H1 (cell line): ENCODE measurements at regions not wholly inside any gene's neighbourhood (a gene's known extent, or its start where the extent isn't known, plus 50 kb on each side); places are given as distances from the start of the nearest gene placed in this dataset.

ENCODE experiments used
- EP300 ChIP-seq, 2 experiments: IDR thresholded peaks; 1 replicate in 1 of 2; 2 replicates in 1 of 2; pipeline ENCODE4 v1.6.1; 2011 to 2012; ENCODE audit warnings: low read depth in 2 of 2, low read length in 2 of 2, mild to moderate bottlenecking in 2 of 2, borderline replicate concordance in 1 of 2, inconsistent platforms in 1 of 2, moderate library complexity in 1 of 2
- EZH2 ChIP-seq: fragments of 200-600 bp; sonication (generic); IDR thresholded peaks from 2 replicates; pipeline ENCODE4 v1.7.1; 2012; ENCODE audit warnings: low read depth, mild to moderate bottlenecking, moderate library complexity, low read length, inconsistent platforms; ENCODE audit not compliant: severe bottlenecking
- TF ChIP-seq, protein P1 (sequence below), 3 experiments: IDR thresholded peaks; 1 replicate in 2 of 3; 2 replicates in 1 of 3; pipeline versions ENCODE4 v1.5.1 to v1.6.1; 2011; ENCODE audit warnings: low read length in 3 of 3, mild to moderate bottlenecking in 3 of 3, inconsistent platforms in 2 of 3, low read depth in 1 of 3, moderate library complexity in 1 of 3; ENCODE audit not compliant: insufficient read depth in 1 of 3; ENCODE audit errors: control extremely low read depth in 1 of 3

GRCh38 chr5:111848476-111848875 is 91.5 kb upstream of the NREP start:
- TF ChIP-seq, protein P1, sequence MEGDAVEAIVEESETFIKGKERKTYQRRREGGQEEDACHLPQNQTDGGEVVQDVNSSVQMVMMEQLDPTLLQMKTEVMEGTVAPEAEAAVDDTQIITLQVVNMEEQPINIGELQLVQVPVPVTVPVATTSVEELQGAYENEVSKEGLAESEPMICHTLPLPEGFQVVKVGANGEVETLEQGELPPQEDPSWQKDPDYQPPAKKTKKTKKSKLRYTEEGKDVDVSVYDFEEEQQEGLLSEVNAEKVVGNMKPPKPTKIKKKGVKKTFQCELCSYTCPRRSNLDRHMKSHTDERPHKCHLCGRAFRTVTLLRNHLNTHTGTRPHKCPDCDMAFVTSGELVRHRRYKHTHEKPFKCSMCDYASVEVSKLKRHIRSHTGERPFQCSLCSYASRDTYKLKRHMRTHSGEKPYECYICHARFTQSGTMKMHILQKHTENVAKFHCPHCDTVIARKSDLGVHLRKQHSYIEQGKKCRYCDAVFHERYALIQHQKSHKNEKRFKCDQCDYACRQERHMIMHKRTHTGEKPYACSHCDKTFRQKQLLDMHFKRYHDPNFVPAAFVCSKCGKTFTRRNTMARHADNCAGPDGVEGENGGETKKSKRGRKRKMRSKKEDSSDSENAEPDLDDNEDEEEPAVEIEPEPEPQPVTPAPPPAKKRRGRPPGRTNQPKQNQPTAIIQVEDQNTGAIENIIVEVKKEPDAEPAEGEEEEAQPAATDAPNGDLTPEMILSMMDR (IDR thresholded peaks at IDR 0.05; ENCODE audit: control extremely low read depth in 1 of 3, insufficient read depth in 1 of 3, low read depth in 1 of 3, low read length in 3 of 3): no peak
- TF ChIP-seq EP300 (IDR thresholded peaks at IDR 0.05; ENCODE audit: borderline replicate concordance in 1 of 2, low read depth in 2 of 2, low read length in 2 of 2): no peak
- no peak for TF ChIP-seq EZH2
